Endothelial cell of umbilical vein (primary cell): ENCODE measurements at regions not wholly inside any gene's neighbourhood (a gene's known extent, or its start where the extent isn't known, plus 50 kb on each side); places are given as distances from the start of the nearest gene placed in this dataset.

Source experiments
- BruUV-seq: library from RNA; stranded (reverse); fragments of 400-500 nt; replicated peaks from 2 replicates; lab custom pipeline; 2021; lab: Mats Ljungman, UMichigan
- CTCF ChIA-PET: fragments of 300-600, 350-600 bp; sonication (Branson Sonifier 250); formaldehyde crosslinking; loops from one replicate; lab custom pipeline; 2021; ENCODE audit warnings: antibody characterized with exemption, inconsistent platforms; lab: Charles Lee
- POLR2A ChIA-PET: fragments of 300-600, 350-600 bp; sonication (Branson Sonifier 250); formaldehyde crosslinking; loops from one replicate; lab custom pipeline; 2021; ENCODE audit warnings: antibody characterized with exemption, inconsistent platforms; lab: Charles Lee
- DNase-seq: peaks from one replicate; pipeline ENCODE4 v3.0.0-alpha.2; 2011; ENCODE audit warnings: low read depth, low spot score
- FAIRE-seq: peaks from 2 replicates; lab custom pipeline; 2011; peaks lifted over from hg19 to GRCh38; lab: Jason Lieb, UNC
- H2AFZ ChIP-seq: 2 replicates; pipeline ENCODE4 v1.6.0; 2012; ENCODE audit warnings: low read depth, low read length, control low read depth, inconsistent platforms
- H3K27ac ChIP-seq: 2 replicates; pipeline ENCODE4 v1.5.1; 2011; ENCODE audit warnings: low read depth, mild to moderate bottlenecking, control low read depth, low read length, moderate library complexity; ENCODE audit not compliant: insufficient read depth
- H3K27me3 ChIP-seq, 2 experiments: 2 replicates each; pipeline versions ENCODE4 v1.6.0 to v1.6.1; 2011; ENCODE audit warnings: low read length in 2 of 2, mixed read lengths in 1 of 2; ENCODE audit not compliant: control insufficient read depth in 2 of 2, insufficient read depth in 2 of 2
- H3K36me3 ChIP-seq, 2 experiments: 2 replicates in 1 of 2; 3 replicates in 1 of 2; pipeline ENCODE4 v1.5.1; 2011; ENCODE audit warnings: low read length in 2 of 2, mild to moderate bottlenecking in 1 of 2, moderate library complexity in 1 of 2; ENCODE audit not compliant: control insufficient read depth in 2 of 2, insufficient read depth in 2 of 2; ENCODE audit errors: extremely low read depth in 1 of 2
- H3K4me1 ChIP-seq: 3 replicates; pipeline ENCODE4 v1.5.1; 2011; ENCODE audit warnings: mild to moderate bottlenecking, low read length; ENCODE audit not compliant: control insufficient read depth, insufficient read depth; ENCODE audit errors: extremely low read depth
- H3K4me2 ChIP-seq: 2 replicates; pipeline ENCODE4 v1.6.1; 2011; ENCODE audit warnings: low read length, control low read depth, mixed read lengths; ENCODE audit not compliant: insufficient read depth
- H3K4me3 ChIP-seq, 3 experiments: fragments of 200-600 bp in 1 of 3; sonication (generic), shearing (Covaris generic) in 1 of 3; replicated peaks in 1 of 3; 2 replicates each; pipeline ENCODE4 v1.5.1; 2011 to 2016; ENCODE audit warnings: control low read depth in 3 of 3, low read length in 3 of 3, mild to moderate bottlenecking in 2 of 3, inconsistent platforms in 1 of 3, low read depth in 1 of 3, moderate library complexity in 1 of 3; ENCODE audit not compliant: insufficient read depth in 1 of 3
- H3K79me2 ChIP-seq: 2 replicates; pipeline ENCODE4 v1.6.0; 2012; ENCODE audit warnings: low read length, inconsistent platforms; ENCODE audit not compliant: control insufficient read depth, insufficient read depth
- H3K9ac ChIP-seq: replicated peaks from 2 replicates; pipeline ENCODE3; 2011; ENCODE audit warnings: low read length, control low read depth; ENCODE audit not compliant: insufficient read depth; ENCODE audit errors: extremely low read depth
- H3K9me1 ChIP-seq: replicated peaks from 3 replicates; pipeline ENCODE4 v1.6.0; 2011; ENCODE audit warnings: mild to moderate bottlenecking, low read length; ENCODE audit not compliant: control insufficient read depth, insufficient read depth; ENCODE audit errors: extremely low read depth
- H3K9me3 ChIP-seq: replicated peaks from 2 replicates; pipeline ENCODE4 v1.5.1; 2012; ENCODE audit warnings: low read length, inconsistent platforms; ENCODE audit not compliant: control insufficient read depth, insufficient read depth
- H4K20me1 ChIP-seq: replicated peaks from 2 replicates; pipeline ENCODE3; 2011; ENCODE audit warnings: mild to moderate bottlenecking, low read length; ENCODE audit not compliant: control insufficient read depth, insufficient read depth; ENCODE audit errors: extremely low read depth
- EZH2 ChIP-seq: IDR thresholded peaks from 2 replicates; pipeline ENCODE4 v1.6.1; 2012; ENCODE audit warnings: borderline replicate concordance, low read depth, mild to moderate bottlenecking, moderate library complexity, low read length, inconsistent platforms; ENCODE audit not compliant: severe bottlenecking
- FOS ChIP-seq: IDR thresholded peaks from 2 replicates; pipeline ENCODE4 v1.6.1; 2011; ENCODE audit warnings: mild to moderate bottlenecking, low read length, moderate library complexity, borderline replicate concordance; ENCODE audit not compliant: insufficient read depth
- GATA2 ChIP-seq: IDR thresholded peaks from 2 replicates; pipeline ENCODE4 v1.7.0; 2011; ENCODE audit warnings: low read depth, mild to moderate bottlenecking, moderate library complexity, mixed read lengths, low read length; ENCODE audit not compliant: insufficient read length, insufficient read depth
- JUN ChIP-seq: IDR thresholded peaks from 2 replicates; pipeline ENCODE4 v1.6.1; 2011; ENCODE audit warnings: borderline replicate concordance, low read depth; ENCODE audit not compliant: insufficient read length, insufficient read depth
- MYC ChIP-seq: IDR thresholded peaks from one replicate; pipeline ENCODE4 v1.6.1; 2011; ENCODE audit warnings: mild to moderate bottlenecking, low read depth, low read length
- POLR2A ChIP-seq: IDR thresholded peaks from 2 replicates; pipeline ENCODE4 v1.6.1; 2012; ENCODE audit warnings: low read depth, mild to moderate bottlenecking, control low read depth, low read length
- POLR2AphosphoS5 ChIP-seq: IDR thresholded peaks from 2 replicates; pipeline ENCODE4 v1.6.1; 2012; ENCODE audit warnings: low read depth, mild to moderate bottlenecking, control low read depth, low read length, moderate library complexity; ENCODE audit not compliant: insufficient read depth
- dilution Hi-C: fragments of 300-500 bp; cut with MboI; formaldehyde crosslinking; loops from one replicate; pipeline ENCODE4 v1.15.0; 2019; ENCODE audit warnings: low sequenced_read_pairs; ENCODE audit not compliant: extremely low pct_ligation_motif_present
- intact Hi-C: fragments of 100-400 bp; cut with micrococcal nuclease; formaldehyde crosslinking; loops from one replicate; pipeline ENCODE4 v1.10.0; 2022
- TF ChIP-seq, protein P1 (sequence below), 2 donors: IDR thresholded peaks; 1 replicate in 1 of 2; 2 replicates in 1 of 2; pipeline ENCODE4 v1.5.1; 2011; ENCODE audit warnings: low read length in 2 of 2, mild to moderate bottlenecking in 2 of 2, moderate library complexity in 2 of 2, control low read depth in 1 of 2, inconsistent platforms in 1 of 2, low read depth in 1 of 2; ENCODE audit not compliant: insufficient read depth in 1 of 2; ENCODE audit errors: extremely low read depth in 1 of 2
- TF ChIP-seq, protein P2 (sequence below): IDR thresholded peaks from 2 replicates; pipeline ENCODE4 v1.6.1; 2011; ENCODE audit not compliant: insufficient read depth, insufficient read length

DNA sequence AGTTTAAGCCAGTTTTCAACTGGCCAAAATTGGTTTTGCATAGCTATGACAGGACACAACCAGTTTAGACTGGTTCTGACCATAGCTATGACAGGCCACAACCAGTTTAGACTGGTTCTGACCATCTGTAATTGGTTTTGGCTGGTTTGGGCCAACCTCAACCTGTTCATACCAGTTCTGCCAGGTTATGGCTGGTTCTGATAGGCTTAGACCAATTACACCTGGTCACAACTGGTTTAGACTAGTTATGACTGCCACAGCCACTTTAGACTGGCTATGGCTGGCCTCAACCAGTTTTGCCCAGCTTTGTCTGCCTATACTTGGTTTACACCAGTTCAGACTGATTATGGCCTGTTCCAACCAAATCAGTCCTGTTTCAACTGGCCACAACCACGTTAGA, 353.2 kb upstream of the CAMK1G start:
- H2AFZ ChIP-seq, result no peak overlapping the region
- H4K20me1 ChIP-seq, result no peaks in the 10 kb centered on the region
- H3K27ac ChIP-seq, result no peak overlapping the region
- no peak for FAIRE-seq
- peaks cover 4 to 5% of the 10 kb centered on the region in 2 experiments for H3K27me3 ChIP-seq
- CTCF ChIA-PET, result no interaction called here
- intact Hi-C loops, result no loop called here
- no peak overlapping the region for H3K4me3 ChIP-seq
- dilution Hi-C loops, result no loop called here
- H3K4me2 ChIP-seq, result no peak overlapping the region
- POLR2A ChIA-PET, result no interaction called here
- no peaks in the 10 kb centered on the region for H3K4me1 ChIP-seq
- BruUV-seq, result no TSS peak
- no peaks in the 10 kb centered on the region for H3K36me3 ChIP-seq
- TF ChIP-seq MYC, result no peak
- TF ChIP-seq, protein P1, sequence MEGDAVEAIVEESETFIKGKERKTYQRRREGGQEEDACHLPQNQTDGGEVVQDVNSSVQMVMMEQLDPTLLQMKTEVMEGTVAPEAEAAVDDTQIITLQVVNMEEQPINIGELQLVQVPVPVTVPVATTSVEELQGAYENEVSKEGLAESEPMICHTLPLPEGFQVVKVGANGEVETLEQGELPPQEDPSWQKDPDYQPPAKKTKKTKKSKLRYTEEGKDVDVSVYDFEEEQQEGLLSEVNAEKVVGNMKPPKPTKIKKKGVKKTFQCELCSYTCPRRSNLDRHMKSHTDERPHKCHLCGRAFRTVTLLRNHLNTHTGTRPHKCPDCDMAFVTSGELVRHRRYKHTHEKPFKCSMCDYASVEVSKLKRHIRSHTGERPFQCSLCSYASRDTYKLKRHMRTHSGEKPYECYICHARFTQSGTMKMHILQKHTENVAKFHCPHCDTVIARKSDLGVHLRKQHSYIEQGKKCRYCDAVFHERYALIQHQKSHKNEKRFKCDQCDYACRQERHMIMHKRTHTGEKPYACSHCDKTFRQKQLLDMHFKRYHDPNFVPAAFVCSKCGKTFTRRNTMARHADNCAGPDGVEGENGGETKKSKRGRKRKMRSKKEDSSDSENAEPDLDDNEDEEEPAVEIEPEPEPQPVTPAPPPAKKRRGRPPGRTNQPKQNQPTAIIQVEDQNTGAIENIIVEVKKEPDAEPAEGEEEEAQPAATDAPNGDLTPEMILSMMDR (IDR thresholded peaks at IDR 0.05; ENCODE audit: extremely low read depth in 1 of 2, insufficient read depth in 1 of 2, low read depth in 1 of 2, low read length in 2 of 2), result no peak
- no peak for TF ChIP-seq EZH2
- no peak for TF ChIP-seq POLR2A
- TF ChIP-seq FOS, result no peak
- H3K79me2 ChIP-seq, result no peaks in the 10 kb centered on the region
- H3K9me1 ChIP-seq, result no peaks in the 10 kb centered on the region
- H3K9ac ChIP-seq, result no peak overlapping the region
- no peaks in the 10 kb centered on the region for H3K9me3 ChIP-seq
- DNase-seq, result no peak

DNA sequence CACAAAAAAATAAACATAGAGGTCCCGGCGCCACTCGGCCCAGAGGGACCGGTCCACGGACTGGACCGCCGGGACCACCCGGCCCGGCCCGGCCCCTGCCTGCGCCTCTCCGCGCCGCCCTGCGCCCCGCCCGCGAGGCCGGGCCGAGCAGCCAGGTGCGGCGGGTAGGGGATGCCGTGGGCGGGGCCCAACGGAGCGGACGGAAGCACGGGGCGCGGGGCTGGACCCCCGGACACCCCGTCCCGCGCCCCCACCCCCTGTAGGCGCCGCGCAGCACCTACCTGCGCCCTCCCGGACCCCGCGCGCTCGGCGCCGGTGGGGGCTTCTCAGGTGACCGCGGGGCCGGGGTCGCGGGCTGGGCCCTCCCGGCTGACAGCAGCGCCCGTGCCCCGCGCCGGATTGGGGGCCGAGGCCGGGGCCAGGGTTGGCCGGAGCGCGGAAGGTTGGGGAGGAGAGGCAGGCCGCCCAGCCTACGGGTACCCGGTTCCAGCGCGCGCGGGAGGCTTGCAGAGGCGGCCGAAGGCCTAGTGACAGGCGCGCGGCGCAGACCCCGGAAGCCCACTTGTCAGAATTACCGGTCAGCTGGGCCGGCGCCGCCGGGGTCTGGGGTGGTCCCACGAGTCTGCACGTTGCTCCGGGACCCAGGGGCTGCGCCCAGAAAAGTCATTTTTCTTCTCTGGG, 351.9 kb upstream of the CAMK1G start:
- DNase-seq, result no peak
- no peaks in the 10 kb centered on the region for H4K20me1 ChIP-seq
- POLR2A ChIA-PET, result no interaction called here
- H3K9ac ChIP-seq, result no peak overlapping the region
- no peak overlapping the region for H3K27ac ChIP-seq
- H3K36me3 ChIP-seq, result no peaks in the 10 kb centered on the region
- TF ChIP-seq POLR2A, result no peak
- TF ChIP-seq JUN, result no peak
- TF ChIP-seq, protein P1 (IDR thresholded peaks at IDR 0.05; ENCODE audit: extremely low read depth in 1 of 2, insufficient read depth in 1 of 2, low read depth in 1 of 2, low read length in 2 of 2), result no peak
- TF ChIP-seq POLR2AphosphoS5, result no peak
- TF ChIP-seq, protein P2, sequence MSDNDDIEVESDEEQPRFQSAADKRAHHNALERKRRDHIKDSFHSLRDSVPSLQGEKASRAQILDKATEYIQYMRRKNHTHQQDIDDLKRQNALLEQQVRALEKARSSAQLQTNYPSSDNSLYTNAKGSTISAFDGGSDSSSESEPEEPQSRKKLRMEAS, result no peak
- TF ChIP-seq MYC, result no peak
- no peak for TF ChIP-seq EZH2
- no peak for TF ChIP-seq FOS
- no peak for TF ChIP-seq GATA2
- no peaks in the 10 kb centered on the region for H3K9me1 ChIP-seq
- H3K4me2 ChIP-seq, result no peak overlapping the region
- H2AFZ ChIP-seq, result no peak overlapping the region
- FAIRE-seq, result no peak
- dilution Hi-C loops (no loop called here), intact Hi-C loops (no loop called here)
- H3K27me3 ChIP-seq, result peaks cover 4 to 5% of the 10 kb centered on the region in 2 experiments
- no peak overlapping the region for H3K4me3 ChIP-seq
- H3K9me3 ChIP-seq, result no peaks in the 10 kb centered on the region
- no peaks in the 10 kb centered on the region for H3K79me2 ChIP-seq
- CTCF ChIA-PET, result no interaction called here
- BruUV-seq, result no TSS peak
- H3K4me1 ChIP-seq, result no peaks in the 10 kb centered on the region
